ENCODE measurements at regions not wholly inside any gene's neighbourhood (a gene's known extent, or its start where the extent isn't known, plus 50 kb on each side); places are given as distances from the start of the nearest gene placed in this dataset.
"Not testable (repeated sequence)": the region's sequence is repeated elsewhere in the genome, so short reads cannot be mapped to it uniquely, and the experiment has no call there.

- Histone ChIP-seq H3K4me1 (no peaks in the 10 kb centered on the region), H3K27ac (no peak overlapping the region), H3K27me3 (no peaks in the 10 kb centered on the region), H3K9me3 (no peaks in the 10 kb centered on the region), H3K36me3 (no peaks in the 10 kb centered on the region), H3K4me3 (no peak overlapping the region)
- DNase-seq = no peak
- TF ChIP-seq POLR2A (IDR thresholded peaks at IDR 0.05) (no peak), CTCF (IDR thresholded peaks at IDR 0.05) (no peak)
These were observed 217.0 kb upstream of the PIEZO2 start for GRCh38 chr18:11366410-11366809.

- Histone ChIP-seq H3K27me3 (no peaks in the 10 kb centered on the region), H3K36me3 (no peaks in the 10 kb centered on the region), H3K9me3 (no peaks in the 10 kb centered on the region), H3K4me3 (no peak overlapping the region), H3K27ac (no peak overlapping the region), H3K4me1 (no peaks in the 10 kb centered on the region)
- no peak for TF ChIP-seq CTCF (IDR thresholded peaks at IDR 0.05)
- TF ChIP-seq POLR2A (IDR thresholded peaks at IDR 0.05) = no peak
- no peak for DNase-seq
These were observed 213.5 kb upstream of the PIEZO2 start for GRCh38 chr18:11362856-11363255.

- not testable (repeated sequence) for H3K27ac ChIP-seq, H3K9me3 ChIP-seq, DNase-seq, H3K4me1 ChIP-seq, H3K4me3 ChIP-seq, H3K27me3 ChIP-seq, H3K36me3 ChIP-seq
These were observed 212.5 kb upstream of the PIEZO2 start for GRCh38 chr18:11361862-11362261.

GRCh38 chr18:11357678-11358077, 208.3 kb upstream of the PIEZO2 start:
- TF ChIP-seq POLR2A (IDR thresholded peaks at IDR 0.05) = no peak
- TF ChIP-seq CTCF (IDR thresholded peaks at IDR 0.05) = no peak
- H3K4me1 ChIP-seq = no peaks in the 10 kb centered on the region
- H3K36me3 ChIP-seq = no peaks in the 10 kb centered on the region
- H3K9me3 ChIP-seq = no peaks in the 10 kb centered on the region
- H3K27me3 ChIP-seq = no peaks in the 10 kb centered on the region
- H3K4me3 ChIP-seq = no peak overlapping the region
- DNase-seq = no peak
- H3K27ac ChIP-seq = no peak overlapping the region

- not testable (repeated sequence) for H3K27me3 ChIP-seq, H3K9me3 ChIP-seq, H3K27ac ChIP-seq, H3K4me1 ChIP-seq, H3K36me3 ChIP-seq, DNase-seq, H3K4me3 ChIP-seq
These were observed 195.2 kb upstream of the PIEZO2 start for GRCh38 chr18:11344576-11344975.

GRCh38 chr18:11343096-11343495, 193.7 kb upstream of the PIEZO2 start:
- no peak overlapping the region for H3K4me3 ChIP-seq
- TF ChIP-seq CTCF (IDR thresholded peaks at IDR 0.05) (no peak), POLR2A (IDR thresholded peaks at IDR 0.05) (no peak)
- H3K36me3 ChIP-seq = no peaks in the 10 kb centered on the region
- H3K27me3 ChIP-seq = no peaks in the 10 kb centered on the region
- no peak overlapping the region for H3K27ac ChIP-seq
- H3K4me1 ChIP-seq = no peaks in the 10 kb centered on the region
- peaks cover 0 to 3% (median 0%) of the 10 kb centered on the region in 4 donors for H3K9me3 ChIP-seq
- DNase-seq = no peak

GRCh38 chr18:11342115-11342514, 192.7 kb upstream of the PIEZO2 start:
- not testable (repeated sequence) for DNase-seq, H3K27ac ChIP-seq, H3K27me3 ChIP-seq, H3K4me1 ChIP-seq, H3K4me3 ChIP-seq, H3K9me3 ChIP-seq, H3K36me3 ChIP-seq

Measured in Peyer's patch (tissue), 4 donors.